Heart right ventricle (tissue), 16 donors: ENCODE measurements at regions not wholly inside any gene's neighbourhood (a gene's known extent, or its start where the extent isn't known, plus 50 kb on each side); places are given as distances from the start of the nearest gene placed in this dataset.

ENCODE experiments used
- ATAC-seq, 8 donors: fragments of 200-7000 bp; cut with Tn5 transposase; one replicate each; pipeline ENCODE4 v1.9.1; 2020; ENCODE audit warnings: mild to moderate bottlenecking in 8 of 8, moderate library complexity in 8 of 8, moderate number of reproducible peaks in 1 of 8
- DNase-seq, 2 donors: peaks; one replicate each; pipeline ENCODE4 v3.0.0-alpha.2; 2020
- H3K27ac ChIP-seq, 10 donors: fragments of 200-600 bp; sonication (generic) in 2 of 10; one replicate each; pipeline versions ENCODE4 v1.5.0 to v1.8.0; 2020 to 2022; ENCODE audit warnings: mild to moderate bottlenecking in 3 of 10
- H3K27me3 ChIP-seq, 7 donors: fragments of 200-600 bp; one replicate each; pipeline ENCODE4 v1.8.0; 2021 to 2022; ENCODE audit warnings: mild to moderate bottlenecking in 2 of 7
- H3K36me3 ChIP-seq, 9 donors: fragments of 200-600 bp; sonication (generic) in 1 of 9; one replicate each; pipeline versions ENCODE4 v1.5.0 to v1.8.0; 2020 to 2022; ENCODE audit warnings: mild to moderate bottlenecking in 2 of 9
- H3K4me1 ChIP-seq, 9 donors: fragments of 200-600 bp; sonication (generic) in 1 of 9; one replicate each; pipeline versions ENCODE4 v1.5.0 to v1.8.0; 2020 to 2022; ENCODE audit warnings: mild to moderate bottlenecking in 4 of 9
- H3K4me3 ChIP-seq, 10 donors: fragments of 200-600 bp; sonication (generic) in 2 of 10; one replicate each; pipeline versions ENCODE4 v1.5.0 to v1.8.0; 2020 to 2022; ENCODE audit warnings: mild to moderate bottlenecking in 7 of 10, moderate library complexity in 2 of 10
- H3K9me3 ChIP-seq, 11 donors: fragments of 200-600 bp in 10 of 11; sonication (generic) in 2 of 11; one replicate each; pipeline versions ENCODE4 v1.5.0 to v1.8.0; 2013 to 2022; ENCODE audit warnings: mild to moderate bottlenecking in 2 of 11, control low read depth in 1 of 11, moderate library complexity in 1 of 11
- CTCF ChIP-seq, 9 donors: fragments of 200-600 bp; sonication (generic) in 2 of 9; IDR thresholded peaks; one replicate each; pipeline versions ENCODE4 v1.5.0 to v1.8.0; 2021 to 2022; ENCODE audit warnings: antibody characterized with exemption in 9 of 9, mild to moderate bottlenecking in 5 of 9, moderate library complexity in 1 of 9
- WGBS, 2 donors: extraction: QIAGEN DNeasy Blood & Tissue Kit; methylation state at CpG; one replicate each; pipeline ENCODE4 v1.1.7; 2013; ENCODE audit warnings: inconsistent platforms in 1 of 2; 5-methylcytosine and 5-hydroxymethylcytosine counted together
- intact Hi-C, 10 donors: fragments of 100-400 bp; cut with DNase I; formaldehyde crosslinking; loops; one replicate each; pipeline versions ENCODE4 v1.11.1 to v1.14.2; 2022
- donor health status: Arrhythmogenic right ventricular cardiomyopathy.
- donor health status: ischemic (EF 13 %, LVEDD 7.1; RV severe dilation, severe dysfunction).
- donor health status: healthy with polysubstance abuse.
- donor health status: DM: no; HTN: yes; CAD: no.
- donor health status: DM: no; HTN: no; CAD: no.
- donor health status: ischemic (EF 25% LVEDD 6.9; RV normal size, moderate dysfunction).
- donor health status: ischemic (EF 25% LVEDD 5.7; RV mildly dilated, moderate dysfunction).
- donor health status: healthy.
- donor health status: DM: yes; HTN: yes; CAD: no.
- donor health status: Ischemic cardiomyopathy.
- donor health status: ischemic (EF 35%, LVEDD 5.7; RV mildly dilated, moderate dysfunction).
- donor health status: nonischemic (EF 11% LVEDD 7.7; RV severe dilation, severe dysfunction).
- donor health status: DM: yes; HTN: yes; CAD: no.
- donor health status: PGD.
- donor health status: ischemic (EF 29% LVEDD 5.4; RV normal size, mild dysfunction).
- donor health status: nonischemic (EF 23%, LVEDD 6.1; RV moderate dilation, normal function).

DNA sequence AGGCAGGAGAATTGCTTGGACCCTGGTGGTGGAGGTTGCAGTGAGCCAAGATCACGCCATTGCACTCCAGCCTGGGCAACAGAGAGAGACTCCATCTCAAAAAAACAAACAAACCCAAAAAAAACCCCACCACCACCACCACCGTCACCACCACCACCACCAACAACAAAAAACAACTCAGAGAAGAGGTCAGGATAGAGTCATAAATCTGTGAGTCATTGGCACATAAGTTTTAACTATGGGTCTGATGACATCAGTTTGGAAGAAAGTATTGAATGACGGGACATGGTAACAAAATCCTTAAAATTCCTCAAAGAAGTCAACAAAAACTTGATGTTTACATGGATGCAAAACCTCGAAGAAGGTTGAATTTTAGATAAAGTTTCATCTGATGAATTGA lies 288.0 kb upstream of the SFRP2 start:
- ATAC-seq, result no peak
- TF ChIP-seq CTCF (IDR thresholded peaks at IDR 0.05), result no peak
- Histone ChIP-seq H3K9me3 (peaks cover 0 to 6% (median 0%) of the 10 kb centered on the region in 11 donors), H3K27me3 (peaks cover 0 to 7% (median 0%) of the 10 kb centered on the region in 7 donors), H3K4me3 (no peak overlapping the region), H3K4me1 (no peaks in the 10 kb centered on the region), H3K27ac (no peak overlapping the region), H3K36me3 (no peaks in the 10 kb centered on the region)
- intact Hi-C loops, result no loop called here
- no peak for DNase-seq
- WGBS, 2 donors, result 66 to 82% methylated on average over 4 of the region's 4 CpGs

DNA sequence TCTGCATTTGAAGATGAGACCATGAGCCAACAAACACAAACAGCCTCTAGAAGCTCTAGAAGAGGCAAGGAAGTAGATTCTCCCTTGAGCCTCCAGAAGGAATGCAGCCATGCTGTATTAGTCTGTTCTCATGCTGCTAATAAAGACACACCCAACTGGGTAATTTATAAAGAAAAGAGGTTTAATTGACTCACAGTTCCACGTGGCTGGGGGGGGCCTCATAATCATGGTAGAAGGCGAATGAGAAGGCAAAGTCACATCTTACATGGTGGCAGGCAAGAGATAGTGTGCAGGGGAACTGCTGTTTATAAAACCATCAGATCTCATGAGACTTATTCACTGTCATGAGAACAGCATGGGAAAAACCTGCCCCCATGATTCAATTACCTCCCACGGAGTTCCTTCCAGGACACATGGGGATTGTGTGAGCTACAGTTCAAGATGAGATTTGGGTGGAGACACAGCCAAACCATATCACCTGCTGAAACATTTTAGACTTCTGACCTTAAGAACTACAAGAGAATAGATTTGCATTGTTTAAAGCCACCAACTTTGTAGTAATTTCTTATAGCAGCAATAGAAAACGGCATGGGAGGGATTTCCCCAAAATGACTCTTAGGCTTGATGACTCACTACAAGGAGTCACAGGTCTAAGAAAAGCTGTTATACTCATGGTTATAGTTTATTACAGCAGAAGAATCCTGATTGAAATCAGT lies 284.4 kb upstream of the SFRP2 start:
- no peak for ATAC-seq
- Histone ChIP-seq H3K4me3 (no peak overlapping the region), H3K36me3 (no peaks in the 10 kb centered on the region), H3K27ac (no peak overlapping the region), H3K9me3 (peaks cover 0 to 6% (median 0%) of the 10 kb centered on the region in 11 donors), H3K27me3 (peaks cover 0 to 4% (median 0%) of the 10 kb centered on the region in 7 donors), H3K4me1 (no peaks in the 10 kb centered on the region)
- WGBS, 2 donors, result 64 to 72% methylated on average over 4 of the region's 4 CpGs
- intact Hi-C loops, result no loop called here
- no peak for TF ChIP-seq CTCF (IDR thresholded peaks at IDR 0.05)
- DNase-seq, result no peak

DNA sequence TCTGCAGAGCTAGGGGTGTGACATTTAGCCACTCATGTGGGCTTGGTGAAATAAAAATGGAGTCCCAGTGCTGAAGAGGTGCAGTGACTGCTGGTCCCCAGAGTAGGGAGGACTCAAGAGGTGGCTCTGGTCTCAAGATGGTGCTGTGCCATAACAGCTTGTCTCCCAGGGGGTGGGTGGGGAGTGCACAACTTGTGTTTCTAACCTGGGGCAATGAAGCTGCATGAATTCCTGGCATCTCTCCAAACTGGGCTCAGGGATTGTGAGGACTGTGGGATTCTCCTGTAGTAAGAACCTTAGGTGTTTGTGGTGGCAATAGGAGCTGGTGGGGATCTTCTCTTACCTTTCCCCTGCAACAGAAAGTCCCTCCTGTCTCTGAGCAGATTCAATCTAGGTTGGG lies 278.9 kb upstream of the SFRP2 start:
- no peak for TF ChIP-seq CTCF (IDR thresholded peaks at IDR 0.05)
- no peaks in the 10 kb centered on the region for H3K36me3 ChIP-seq
- no peak for ATAC-seq
- DNase-seq, result no peak
- H3K27me3 ChIP-seq, result no peaks in the 10 kb centered on the region
- intact Hi-C loops, result no loop called here
- no peaks in the 10 kb centered on the region for H3K4me1 ChIP-seq
- H3K9me3 ChIP-seq, result peaks cover 0 to 39% (median 14%) of the 10 kb centered on the region in 11 donors
- H3K4me3 ChIP-seq, result no peak overlapping the region
- H3K27ac ChIP-seq, result no peak overlapping the region

GRCh38 chr4:154065368-154065767 lies 276.5 kb upstream of the SFRP2 start:
- H3K4me1 ChIP-seq, result no peaks in the 10 kb centered on the region
- intact Hi-C loops, result no loop called here
- no peaks in the 10 kb centered on the region for H3K27me3 ChIP-seq
- no peak overlapping the region for H3K4me3 ChIP-seq
- peaks cover 0 to 59% (median 20%) of the 10 kb centered on the region in 11 donors for H3K9me3 ChIP-seq
- no peak overlapping the region for H3K27ac ChIP-seq
- DNase-seq (no peak), ATAC-seq (no peak)
- no peaks in the 10 kb centered on the region for H3K36me3 ChIP-seq
- TF ChIP-seq CTCF (IDR thresholded peaks at IDR 0.05), result no peak
